Parathyroid adenoma (tissue), 2 donors: ENCODE measurements at regions not wholly inside any gene's neighbourhood (a gene's known extent, or its start where the extent isn't known, plus 50 kb on each side); places are given as distances from the start of the nearest gene placed in this dataset.
"Not testable (repeated sequence)": the region's sequence is repeated elsewhere in the genome, so short reads cannot be mapped to it uniquely, and the experiment has no call there.

Experiments used
- H2AFZ ChIP-seq: fragments of 300-600 bp; sonication (generic); one replicate; pipeline ENCODE4 v1.7.0; 2017; ENCODE audit warnings: antibody characterized with exemption, mild to moderate bottlenecking
- H3K27ac ChIP-seq: fragments of 300-600 bp; sonication (generic); one replicate; pipeline ENCODE4 v1.7.0; 2017
- H3K27me3 ChIP-seq: fragments of 300-600 bp; sonication (generic); one replicate; pipeline ENCODE4 v1.7.0; 2017; ENCODE audit warnings: low read length; ENCODE audit not compliant: control insufficient read depth, insufficient read depth
- H3K36me3 ChIP-seq: fragments of 300-600 bp; sonication (generic); one replicate; pipeline ENCODE4 v1.7.0; 2017; ENCODE audit warnings: low read length; ENCODE audit not compliant: control insufficient read depth, insufficient read depth
- H3K4me1 ChIP-seq: fragments of 300-600 bp; sonication (generic); one replicate; pipeline ENCODE4 v1.7.0; 2017; ENCODE audit warnings: control low read depth
- H3K4me2 ChIP-seq: fragments of 300-600 bp; sonication (generic); one replicate; pipeline ENCODE4 v1.7.0; 2017; ENCODE audit warnings: low read length
- H3K4me3 ChIP-seq: fragments of 300-600 bp; sonication (generic); one replicate; pipeline ENCODE4 v1.7.0; 2017; ENCODE audit warnings: low read depth, low read length
- H3K79me2 ChIP-seq: fragments of 300-600 bp; sonication (generic); one replicate; pipeline ENCODE4 v1.7.0; 2017; ENCODE audit warnings: control low read depth
- H3K9ac ChIP-seq: fragments of 300-600 bp; sonication (generic); one replicate; pipeline ENCODE4 v1.7.0; 2017; ENCODE audit warnings: mild to moderate bottlenecking
- H3K9me3 ChIP-seq: fragments of 300-600 bp; sonication (generic); one replicate; pipeline ENCODE4 v1.7.0; 2017; ENCODE audit warnings: low read length; ENCODE audit not compliant: control insufficient read depth
- donor health status: primary hyperparathyroidism.

DNA sequence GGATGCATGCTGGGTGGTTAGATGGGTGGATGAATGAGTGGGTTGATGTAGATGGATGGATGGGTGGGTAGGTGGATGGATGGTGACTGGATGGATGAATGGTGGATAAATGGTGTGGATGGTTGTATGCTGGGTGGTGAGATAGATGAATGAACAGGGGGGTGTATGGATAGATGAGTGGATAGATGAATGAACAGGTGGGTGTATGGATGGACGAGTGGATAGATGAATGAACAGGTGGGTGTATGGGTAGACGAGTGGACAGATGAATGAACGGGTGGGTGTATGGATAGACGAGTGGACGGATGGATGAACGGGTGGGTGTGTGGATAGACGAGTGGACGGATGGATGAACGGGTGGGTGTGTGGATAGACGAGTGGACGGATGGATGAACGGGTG lies 108.2 kb downstream of the NPIPB11 start:
- not testable (repeated sequence) for H3K4me2 ChIP-seq, H3K4me3 ChIP-seq, H3K79me2 ChIP-seq, H3K27me3 ChIP-seq, H3K27ac ChIP-seq, H3K4me1 ChIP-seq, H3K9ac ChIP-seq, H3K9me3 ChIP-seq, H2AFZ ChIP-seq, H3K36me3 ChIP-seq

DNA sequence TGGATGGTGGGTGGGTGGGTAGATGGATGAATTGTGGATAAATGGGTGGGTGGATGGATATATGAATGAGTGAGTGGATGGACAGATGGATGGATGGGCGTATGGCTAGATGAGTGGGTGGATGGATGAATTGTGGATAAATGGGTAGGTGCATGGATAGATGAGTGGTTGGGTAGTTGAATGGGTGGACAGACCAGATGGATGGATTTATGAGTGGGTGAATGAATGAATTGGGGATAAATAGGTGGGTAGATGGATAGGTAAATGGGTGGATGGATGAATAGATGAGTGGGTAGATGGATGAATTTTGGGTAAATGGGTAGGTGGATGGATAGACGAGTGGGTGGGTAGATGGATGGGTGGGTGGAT lies 108.7 kb downstream of the NPIPB11 start:
- H3K9me3 ChIP-seq, H3K27ac ChIP-seq, H3K4me2 ChIP-seq, H3K9ac ChIP-seq, H3K4me3 ChIP-seq, H3K79me2 ChIP-seq, H2AFZ ChIP-seq, H3K27me3 ChIP-seq, H3K36me3 ChIP-seq, H3K4me1 ChIP-seq: not testable (repeated sequence)

DNA sequence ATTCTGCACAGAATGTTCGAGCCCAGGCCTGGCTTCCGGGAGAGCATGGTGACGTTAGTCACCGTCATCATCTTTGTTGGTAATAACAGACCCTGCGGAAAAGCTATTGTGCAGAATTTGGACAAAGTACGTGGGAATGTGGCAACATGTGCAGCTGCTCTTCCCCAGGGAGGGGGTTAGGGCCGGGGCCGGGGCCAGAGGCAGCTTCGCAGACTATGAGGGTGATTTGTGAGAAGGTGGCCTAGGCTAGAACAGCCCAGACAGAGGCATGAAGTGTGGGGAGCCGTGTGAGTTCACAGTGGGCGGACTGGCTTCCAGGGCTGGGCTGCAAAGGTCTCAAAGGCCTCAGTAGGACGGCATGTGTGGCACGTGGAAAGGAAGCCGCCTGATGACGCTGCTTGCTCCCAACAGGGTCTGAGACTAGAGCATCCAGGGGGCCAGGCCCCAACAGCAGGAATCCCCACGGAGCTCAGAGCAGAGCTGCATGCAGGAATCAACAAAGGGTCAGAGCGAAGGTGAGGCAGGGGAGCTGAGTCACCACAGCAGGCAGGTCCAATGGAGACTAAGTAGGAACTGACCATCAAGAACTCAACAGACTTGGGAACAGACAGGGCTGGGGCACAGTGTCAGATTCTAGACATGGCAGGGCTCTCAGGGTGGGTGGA lies 109.2 kb downstream of the NPIPB11 start:
- not testable (repeated sequence) for H3K4me1 ChIP-seq, H3K36me3 ChIP-seq, H3K4me2 ChIP-seq, H3K27ac ChIP-seq, H3K9me3 ChIP-seq, H3K27me3 ChIP-seq, H3K79me2 ChIP-seq, H2AFZ ChIP-seq, H3K9ac ChIP-seq, H3K4me3 ChIP-seq

DNA sequence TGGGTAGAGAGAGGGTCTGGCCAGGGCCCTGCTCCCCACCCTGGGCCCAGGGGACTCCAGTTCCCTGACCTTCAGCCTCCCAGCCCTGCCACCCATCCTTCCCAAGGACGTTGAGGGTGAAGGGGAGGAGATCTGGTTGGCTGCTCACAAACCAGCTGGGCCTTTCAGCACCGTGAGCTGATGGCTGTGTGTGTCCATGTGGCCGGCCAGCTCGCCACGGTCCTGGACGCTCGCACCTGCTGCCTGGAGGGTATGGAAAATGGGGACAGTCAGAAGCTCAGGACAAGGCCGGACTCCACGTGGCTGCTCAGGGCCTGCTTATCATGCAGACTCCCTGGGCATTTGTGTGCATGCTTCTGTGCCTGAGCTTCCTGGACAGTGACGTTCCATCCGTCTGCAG lies 110.3 kb downstream of the NPIPB11 start:
- not testable (repeated sequence) for H3K9ac ChIP-seq, H3K27ac ChIP-seq, H3K27me3 ChIP-seq, H3K36me3 ChIP-seq, H2AFZ ChIP-seq, H3K4me3 ChIP-seq, H3K79me2 ChIP-seq, H3K9me3 ChIP-seq, H3K4me2 ChIP-seq, H3K4me1 ChIP-seq

DNA sequence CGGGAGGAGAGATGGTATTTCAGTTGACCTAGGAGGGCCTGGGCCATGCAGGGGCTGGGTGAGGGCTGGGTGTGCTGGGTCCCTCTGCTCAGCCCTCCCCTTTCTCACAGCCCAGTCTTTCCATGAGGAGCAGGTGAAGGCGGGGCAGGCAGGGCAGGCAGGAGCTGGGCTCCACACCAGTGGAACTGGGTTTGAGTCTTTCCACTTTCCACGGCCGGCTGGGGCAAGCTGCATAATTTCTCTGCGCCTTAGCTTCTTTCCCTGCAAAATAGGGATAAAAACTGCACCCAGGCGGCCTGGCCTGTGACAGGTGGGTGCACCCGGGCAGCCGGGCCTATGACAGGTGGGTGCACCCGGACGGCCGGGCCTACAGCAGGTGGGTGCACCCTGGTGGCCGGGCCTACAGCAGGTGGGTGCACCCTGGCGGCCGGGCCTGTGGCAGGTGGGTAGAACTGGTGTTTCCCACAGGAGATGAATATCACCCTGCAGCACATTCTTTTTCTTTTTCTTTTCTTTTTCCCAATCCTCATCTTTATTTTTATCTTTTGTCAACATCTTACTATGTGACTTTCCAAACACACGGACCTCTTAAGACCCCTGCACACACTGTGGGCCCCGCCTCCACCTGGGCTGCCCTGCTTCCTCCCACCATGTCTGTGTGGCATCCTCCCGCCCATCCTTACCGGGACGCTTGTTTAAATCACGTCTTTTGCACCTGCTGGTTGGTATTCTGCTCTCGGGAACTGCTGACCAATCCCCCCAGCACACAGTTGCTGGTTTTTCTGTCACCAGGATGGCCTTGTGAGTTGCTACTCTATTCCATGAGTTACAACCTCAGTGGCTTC lies 111.3 kb downstream of the NPIPB11 start:
- H3K9me3 ChIP-seq, H3K4me3 ChIP-seq, H3K79me2 ChIP-seq, H2AFZ ChIP-seq, H3K27ac ChIP-seq, H3K9ac ChIP-seq, H3K36me3 ChIP-seq, H3K27me3 ChIP-seq, H3K4me2 ChIP-seq: not testable (repeated sequence)
- H3K4me1 ChIP-seq: peaks cover 11% of the 10 kb centered on the region

DNA sequence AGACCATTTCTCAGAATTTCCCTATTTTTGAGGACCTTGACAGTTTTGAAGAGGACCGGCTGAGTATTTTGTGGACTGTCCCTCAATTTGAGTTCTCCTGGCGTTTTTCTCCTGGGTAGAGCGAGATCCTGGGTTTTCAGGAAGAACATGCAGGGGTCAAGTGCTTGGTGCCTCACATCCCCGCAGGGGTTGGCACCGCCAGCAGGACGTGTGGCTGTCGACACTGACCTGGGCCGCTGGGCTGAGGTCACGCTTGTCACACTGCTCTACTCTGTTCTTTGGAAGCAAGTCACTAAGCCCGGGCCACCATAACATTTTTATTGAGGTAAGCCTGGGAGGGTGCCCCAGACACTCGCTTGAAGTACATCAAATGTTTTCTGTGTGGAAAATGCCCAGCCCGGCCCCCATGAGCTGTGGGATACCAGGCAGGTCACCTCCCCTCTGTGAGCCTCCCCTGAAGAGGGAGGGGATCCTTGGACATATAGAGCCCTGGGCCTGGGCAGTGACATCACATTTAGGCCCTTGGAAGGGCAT lies 112.0 kb downstream of the NPIPB11 start:
- H3K9me3 ChIP-seq, H3K4me3 ChIP-seq, H3K79me2 ChIP-seq, H3K4me2 ChIP-seq, H3K27me3 ChIP-seq, H2AFZ ChIP-seq, H3K36me3 ChIP-seq, H3K9ac ChIP-seq, H3K27ac ChIP-seq, H3K4me1 ChIP-seq: not testable (repeated sequence)

DNA sequence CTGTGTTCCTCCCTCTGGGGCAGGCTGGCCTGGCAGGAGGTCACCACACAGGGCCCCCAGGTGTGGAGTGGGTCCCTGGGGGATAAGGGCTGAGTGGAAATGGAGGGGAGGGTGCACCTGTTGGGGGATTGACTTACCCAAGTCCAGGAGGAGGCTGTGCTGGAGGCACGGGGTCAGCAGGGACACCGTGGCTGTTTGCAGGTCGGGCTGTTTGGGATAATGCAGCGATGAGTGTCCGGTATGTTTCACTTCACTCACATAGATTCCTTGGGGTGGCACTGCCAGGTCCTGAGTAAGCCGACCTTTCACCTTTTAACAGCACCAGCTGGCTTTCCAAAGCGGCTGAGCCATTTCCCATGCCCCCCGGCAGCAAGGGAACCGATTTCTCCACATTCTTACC lies 113.0 kb downstream of the NPIPB11 start:
- not testable (repeated sequence) for H3K36me3 ChIP-seq, H3K9me3 ChIP-seq, H3K9ac ChIP-seq, H3K4me2 ChIP-seq, H3K4me3 ChIP-seq, H3K27me3 ChIP-seq, H3K27ac ChIP-seq, H3K79me2 ChIP-seq, H2AFZ ChIP-seq
- peaks cover 10% of the 10 kb centered on the region for H3K4me1 ChIP-seq

DNA sequence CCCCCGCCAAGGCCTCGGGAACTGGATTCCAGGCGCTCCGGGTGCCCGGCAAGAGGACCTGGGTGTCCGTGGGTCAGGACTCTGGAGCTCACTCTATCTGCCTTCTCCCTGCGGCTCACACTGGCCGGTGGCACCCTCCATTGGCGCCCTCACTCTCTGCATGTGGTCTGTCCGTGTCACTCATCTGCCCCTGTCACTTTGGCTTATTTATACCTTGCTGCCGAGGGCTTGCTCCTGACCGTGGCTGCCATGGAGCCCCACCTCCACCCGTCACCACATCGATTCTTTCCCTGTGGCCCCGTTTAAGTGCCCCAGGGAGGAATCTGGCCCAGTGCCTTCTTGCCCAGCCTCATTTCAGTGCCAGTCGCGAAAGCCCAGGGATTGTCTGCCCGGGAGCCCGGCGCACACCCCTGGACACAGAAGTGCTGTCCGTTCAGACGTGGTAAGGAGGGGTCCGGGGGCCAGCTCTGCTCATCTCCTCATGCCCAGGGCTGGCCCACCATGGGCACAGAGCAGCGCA lies 113.5 kb downstream of the NPIPB11 start:
- H3K9ac ChIP-seq, H3K27me3 ChIP-seq, H3K9me3 ChIP-seq, H3K27ac ChIP-seq, H3K4me2 ChIP-seq, H2AFZ ChIP-seq, H3K79me2 ChIP-seq, H3K36me3 ChIP-seq, H3K4me3 ChIP-seq: not testable (repeated sequence)
- H3K4me1 ChIP-seq: peaks cover 11% of the 10 kb centered on the region

DNA sequence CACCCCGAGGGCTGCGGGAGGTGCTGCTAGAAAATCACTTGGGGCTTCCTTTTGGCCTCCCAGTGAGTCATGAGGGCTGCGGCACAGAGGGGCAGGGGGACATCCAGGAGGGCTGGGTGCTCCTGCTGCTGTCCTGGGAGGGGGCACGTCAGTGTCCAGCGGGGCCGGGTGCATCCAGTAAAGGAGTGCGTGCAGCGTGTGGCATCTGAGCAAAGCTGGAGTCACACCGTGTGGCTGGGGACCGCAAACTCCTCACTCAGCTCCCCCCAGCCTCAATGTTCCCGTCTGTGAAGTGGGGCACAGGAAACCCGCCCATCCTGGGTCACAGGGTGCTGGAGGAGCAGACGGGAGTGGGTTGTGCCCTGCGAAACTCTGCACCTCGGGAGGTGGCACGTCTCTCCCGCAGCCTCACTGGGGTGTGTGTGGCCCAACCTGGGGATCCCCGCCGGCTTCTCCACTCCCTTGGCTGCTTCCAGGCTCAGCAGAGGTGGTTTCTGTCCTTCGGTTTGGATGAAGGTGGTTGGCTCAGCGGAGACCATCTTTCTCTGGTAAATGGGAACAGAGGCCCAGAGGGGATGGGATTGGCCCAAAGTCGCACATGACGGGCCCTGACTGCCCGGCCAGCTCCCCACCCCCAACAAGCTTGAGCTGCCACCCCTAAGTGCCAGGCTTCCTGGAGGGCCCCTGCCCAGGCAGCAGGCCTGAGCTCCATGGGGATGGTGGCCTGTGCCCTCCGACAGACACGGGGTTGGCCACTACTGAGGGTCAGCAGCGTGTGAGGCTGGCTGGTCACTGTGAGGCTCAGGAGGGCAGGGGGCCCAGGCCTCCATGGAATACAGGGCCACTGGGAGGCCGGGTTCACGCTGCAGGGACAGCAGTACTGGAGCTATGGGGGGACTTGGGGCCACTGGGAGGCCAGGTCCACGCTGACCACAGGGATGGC lies 114.9 kb downstream of the NPIPB11 start:
- H3K79me2 ChIP-seq, H3K27me3 ChIP-seq, H3K4me2 ChIP-seq, H2AFZ ChIP-seq, H3K27ac ChIP-seq, H3K36me3 ChIP-seq, H3K9ac ChIP-seq, H3K4me3 ChIP-seq, H3K9me3 ChIP-seq: not testable (repeated sequence)
- peaks cover 14% of the 10 kb centered on the region for H3K4me1 ChIP-seq
